ENCODE measurements at regions not wholly inside any gene's neighbourhood (a gene's known extent, or its start where the extent isn't known, plus 50 kb on each side); places are given as distances from the start of the nearest gene placed in this dataset.
"Not testable (repeated sequence)": the region's sequence is repeated elsewhere in the genome, so short reads cannot be mapped to it uniquely, and the experiment has no call there.

DNA sequence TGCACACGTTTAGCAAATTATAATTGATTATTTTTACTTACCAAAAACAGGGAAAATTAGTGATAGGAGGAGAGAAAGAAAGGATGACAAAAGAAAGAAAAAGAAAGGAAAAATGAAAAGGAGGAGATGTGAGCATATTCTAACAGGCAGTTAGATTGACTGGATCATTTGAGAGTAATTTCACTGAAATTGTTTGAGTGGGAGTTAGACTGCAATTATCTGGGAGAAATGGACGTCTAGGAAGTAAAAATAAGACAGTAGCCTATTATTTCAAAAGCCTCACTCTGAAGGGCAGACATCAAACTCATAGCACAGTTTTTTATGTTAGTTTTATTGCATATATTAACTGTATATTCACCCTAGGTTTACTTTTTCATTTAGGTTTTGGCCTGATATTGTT is 272.8 kb upstream of the POU1F1 start:
- intact Hi-C loops (cut with DNase I): no loop called here
- no peak for DNase-seq (ENCODE audit: low spot score)
- no peak for ATAC-seq

DNA sequence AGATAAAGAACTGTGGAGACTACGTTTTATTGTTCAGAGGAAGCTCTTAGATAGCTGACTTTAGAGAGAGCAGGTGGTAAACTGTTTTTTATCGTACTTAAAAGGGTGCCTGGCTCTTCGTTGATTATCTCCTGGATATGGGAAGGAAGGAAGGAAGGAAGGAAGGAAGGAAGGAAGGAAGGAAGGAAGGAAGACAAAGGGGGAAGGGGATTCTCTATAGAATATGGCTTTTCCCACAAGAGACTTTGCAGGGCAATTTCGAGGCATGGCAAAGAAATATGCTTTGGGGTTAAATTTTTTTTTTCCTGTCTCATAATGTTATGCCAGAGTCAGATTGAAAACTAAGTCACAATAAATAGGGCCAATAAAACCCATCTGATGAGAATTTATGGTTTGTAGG is 271.9 kb upstream of the POU1F1 start:
- ATAC-seq (no peak), DNase-seq (ENCODE audit: low spot score) (no peak)
- intact Hi-C loops (cut with DNase I): no loop called here

DNA sequence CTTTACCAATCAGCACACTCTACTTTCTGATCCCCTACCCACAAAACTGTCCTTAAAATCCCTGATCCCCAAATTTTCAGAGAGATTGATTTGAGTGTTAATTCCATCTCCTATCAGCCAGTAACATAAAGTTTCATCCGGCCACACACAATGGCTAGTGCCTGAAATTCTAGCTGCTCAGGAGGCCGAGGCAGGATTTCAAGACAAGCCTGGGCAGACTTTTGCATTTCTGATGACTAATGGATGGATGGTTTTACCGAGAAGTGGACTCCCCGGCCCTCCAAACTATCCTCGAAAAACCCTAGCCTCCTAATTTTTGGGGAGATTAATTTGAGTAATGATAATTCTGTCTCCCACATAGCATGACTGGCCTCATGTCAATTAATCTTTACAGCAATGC is 269.8 kb upstream of the POU1F1 start:
- intact Hi-C loops (cut with DNase I): no loop called here
- ATAC-seq: no peak
- no peak for DNase-seq (ENCODE audit: low spot score)

DNA sequence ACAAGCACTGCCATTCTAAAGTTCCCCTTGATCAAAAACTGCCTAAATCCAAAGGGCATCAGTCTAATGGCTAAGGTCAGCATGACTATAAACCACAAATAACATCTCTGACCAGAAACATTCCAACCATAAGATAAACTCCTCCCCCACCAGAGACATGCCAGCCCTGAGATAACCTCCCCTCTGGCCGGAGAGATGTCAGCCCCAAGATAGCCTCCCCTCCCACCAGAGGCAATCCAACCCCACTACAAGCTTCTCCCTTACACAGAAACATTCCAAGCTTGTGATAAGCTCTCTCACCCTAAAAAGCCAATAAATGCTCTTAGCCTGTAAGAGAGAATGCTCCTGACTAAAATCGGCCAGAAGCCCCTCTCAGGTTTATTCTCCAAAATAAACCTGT is 267.0 kb upstream of the POU1F1 start:
- DNase-seq (ENCODE audit: low spot score); ATAC-seq; intact Hi-C loops (cut with DNase I): not testable (repeated sequence)

DNA sequence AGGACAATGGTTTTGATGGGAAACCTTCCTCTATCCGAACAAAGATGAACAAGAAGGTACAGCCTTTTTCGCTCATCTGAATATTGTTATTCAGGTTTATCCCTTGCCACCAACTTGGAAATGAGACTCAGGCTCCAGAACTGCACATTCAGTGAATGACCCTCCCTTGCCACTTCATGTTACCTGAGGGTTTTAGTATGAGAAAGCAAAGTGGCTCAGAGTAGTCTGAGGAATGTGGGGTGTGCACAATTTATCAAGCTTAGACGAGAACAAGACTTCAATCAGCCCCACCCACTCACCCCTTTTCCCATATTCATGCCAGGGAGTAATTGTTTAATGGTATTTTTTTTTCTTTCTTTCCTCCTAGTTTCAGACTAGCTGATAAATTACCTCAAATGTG is 265.3 kb upstream of the POU1F1 start:
- intact Hi-C loops (cut with DNase I): no loop called here

DNA sequence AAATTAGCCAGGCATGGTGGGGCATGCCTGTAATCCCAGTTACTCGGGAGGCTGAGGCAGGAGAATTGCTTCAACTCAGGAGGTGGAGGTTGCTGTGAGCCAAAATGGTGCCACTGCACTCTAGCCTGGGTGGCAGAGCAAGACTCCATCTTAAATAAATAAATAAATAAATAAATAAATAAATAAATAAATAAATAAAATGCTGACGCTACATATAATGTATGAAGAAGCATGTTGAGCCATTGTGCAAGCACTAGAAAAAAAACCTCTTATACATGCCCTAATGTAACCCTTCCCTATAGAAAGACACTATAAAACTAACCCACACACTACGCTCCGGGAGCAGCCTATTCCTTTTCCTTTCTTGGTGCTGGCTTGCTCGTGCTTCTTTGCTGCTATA is 262.3 kb upstream of the POU1F1 start:
- ATAC-seq; intact Hi-C loops (cut with DNase I); DNase-seq (ENCODE audit: low spot score): not testable (repeated sequence)

More for the DNA sequence above, 265.3 kb upstream of the POU1F1 start:
- DNase-seq (ENCODE audit: low spot score): no peak
- no peak for ATAC-seq

DNA sequence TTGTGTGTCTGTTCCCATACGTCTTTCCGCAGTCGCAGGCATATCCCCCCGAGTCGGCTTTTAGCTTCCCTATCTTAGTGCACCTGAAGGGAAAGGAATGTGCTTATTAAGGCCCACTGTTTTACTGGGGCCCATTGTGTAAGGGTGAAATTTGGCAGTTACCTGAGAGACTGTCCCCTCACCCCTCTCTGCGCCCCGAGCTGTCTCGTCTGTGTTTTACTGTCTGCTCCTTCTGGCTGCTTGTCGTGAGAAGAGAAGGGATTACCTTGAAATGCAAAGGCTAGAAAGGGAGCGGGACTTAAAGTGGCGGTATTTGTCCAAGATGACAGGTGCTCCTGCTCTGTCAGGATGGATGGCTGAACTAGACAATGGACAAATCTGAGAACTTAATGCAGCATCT is 233.0 kb upstream of the POU1F1 start:
- DNase-seq (ENCODE audit: low spot score): no peak
- intact Hi-C loops (cut with DNase I): no loop called here
- ATAC-seq: no peak

DNA sequence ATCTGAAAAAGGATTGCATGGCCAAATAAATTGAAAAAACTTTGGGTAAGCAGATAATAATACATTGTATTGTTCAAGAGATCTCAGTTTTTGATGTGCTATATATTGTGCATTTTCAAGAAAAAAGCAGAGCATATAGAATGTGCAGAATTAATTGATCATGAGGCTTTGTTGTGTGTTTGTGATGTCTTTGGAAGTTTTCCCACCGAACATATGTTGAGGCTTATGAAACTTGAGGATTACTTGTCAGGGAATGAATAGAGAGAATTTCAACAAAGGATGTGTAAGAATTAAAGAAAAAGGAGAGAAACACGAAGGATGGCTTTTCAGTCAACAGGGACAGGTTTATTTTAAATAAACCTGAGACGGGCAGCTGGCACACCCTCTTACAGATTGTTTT is 232.5 kb upstream of the POU1F1 start:
- no peak for DNase-seq (ENCODE audit: low spot score)
- intact Hi-C loops (cut with DNase I): no loop called here
- ATAC-seq: no peak

DNA sequence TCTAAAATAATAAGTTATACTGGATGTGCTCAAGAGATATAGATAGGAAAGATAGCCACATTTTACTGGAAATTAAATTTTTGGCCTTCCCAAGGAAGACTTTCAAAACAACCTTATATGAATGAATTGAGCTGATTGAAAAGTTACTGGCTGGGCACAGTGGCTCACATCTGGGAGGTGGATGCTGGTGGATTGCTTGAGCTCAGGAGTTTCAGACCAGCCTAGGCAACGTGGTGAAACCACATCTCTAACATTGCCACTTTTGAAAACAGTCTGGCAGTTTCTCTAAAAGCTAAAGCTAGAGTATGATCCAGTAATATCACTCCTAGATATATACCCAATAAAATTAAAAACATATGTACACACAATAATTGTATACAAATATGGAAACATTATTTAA is 231.4 kb upstream of the POU1F1 start:
- intact Hi-C loops (cut with DNase I): no loop called here
- DNase-seq (ENCODE audit: low spot score): no peak
- no peak for ATAC-seq

DNA sequence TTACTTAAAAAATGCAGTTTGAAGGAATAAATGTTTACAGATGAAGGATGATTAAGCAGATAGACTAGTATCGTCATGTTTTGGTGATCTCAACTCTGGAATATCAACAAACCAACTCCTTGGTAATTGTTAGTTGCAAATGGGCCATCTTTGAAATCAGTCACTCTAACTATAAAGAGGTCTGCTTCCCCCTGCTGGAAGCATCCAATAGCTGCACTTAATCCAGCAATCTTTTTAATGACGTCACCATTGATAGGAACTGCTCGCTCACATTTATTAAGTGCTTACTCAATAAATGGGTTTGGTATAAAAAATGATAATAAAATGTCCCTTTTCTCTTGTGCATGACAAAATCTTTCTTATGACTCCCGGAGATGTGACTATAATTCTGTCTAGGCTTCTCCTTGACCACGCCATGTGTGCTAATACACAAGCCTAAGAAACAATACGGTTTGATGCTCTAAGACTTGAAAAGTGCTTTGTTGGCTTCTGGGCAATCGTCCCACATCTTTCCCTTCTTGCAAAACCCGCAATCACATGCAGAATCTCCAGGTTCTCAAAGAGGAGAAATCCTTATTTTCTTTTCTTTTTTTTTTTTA is 227.6 kb upstream of the POU1F1 start:
- DNase-seq (ENCODE audit: low spot score) (no peak), ATAC-seq (no peak)
- intact Hi-C loops (cut with DNase I): no loop called here

DNA sequence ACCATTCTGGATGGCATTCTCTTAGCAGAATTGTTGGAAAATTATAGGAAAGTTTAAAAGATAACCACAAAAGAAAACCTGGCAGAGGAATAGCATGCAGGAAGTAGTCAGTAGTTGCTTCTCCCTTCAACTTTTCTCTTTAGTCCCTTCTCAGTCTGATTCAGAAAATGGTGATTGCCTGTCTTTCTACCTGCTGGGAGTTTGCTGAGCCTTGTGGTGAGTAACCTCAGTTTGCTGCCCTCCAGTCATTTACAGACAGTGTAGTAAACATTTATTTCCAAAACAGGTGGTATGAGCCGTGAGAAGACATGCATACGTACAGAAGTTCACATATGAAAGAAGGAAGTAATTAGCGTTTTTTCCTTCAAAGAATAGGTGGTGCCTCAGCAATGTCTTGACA is 224.7 kb upstream of the POU1F1 start:
- DNase-seq (ENCODE audit: low spot score): no peak
- no peak for ATAC-seq
- intact Hi-C loops (cut with DNase I): no loop called here

DNA sequence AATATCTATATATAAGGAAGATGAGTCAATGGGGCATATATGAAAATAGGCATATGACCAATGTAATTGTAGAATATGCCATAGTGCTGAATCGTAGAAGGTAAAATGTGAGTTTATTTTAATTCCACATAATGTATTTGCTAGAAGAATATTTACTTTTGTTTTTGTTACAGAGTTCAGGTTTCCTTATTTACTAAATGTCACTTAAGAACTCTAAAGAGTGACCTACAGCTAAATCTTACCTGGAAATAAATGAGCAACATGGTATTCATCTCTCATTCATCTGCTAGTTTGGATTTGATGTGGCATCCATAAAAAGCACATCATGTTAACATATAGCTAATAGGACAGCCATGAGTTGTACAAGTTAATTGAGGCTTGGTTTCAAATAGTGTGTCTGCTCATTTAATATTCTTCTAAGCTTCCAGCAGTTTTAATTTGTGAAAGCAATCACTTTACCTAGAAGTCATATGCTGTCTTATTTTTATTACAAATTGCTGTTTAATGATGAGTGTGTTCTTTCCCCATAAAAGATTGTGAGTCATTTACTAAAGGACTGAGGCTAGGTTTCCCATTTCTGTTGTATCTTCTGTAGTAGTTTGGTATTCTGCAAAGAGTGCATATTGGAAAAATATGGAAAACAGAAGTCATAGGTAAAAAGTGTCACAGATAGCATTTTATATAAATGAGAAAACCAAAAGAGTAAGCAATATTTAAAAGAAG is 222.1 kb upstream of the POU1F1 start:
- no peak for ATAC-seq
- no peak for DNase-seq (ENCODE audit: low spot score)
- intact Hi-C loops (cut with DNase I): no loop called here

DNA sequence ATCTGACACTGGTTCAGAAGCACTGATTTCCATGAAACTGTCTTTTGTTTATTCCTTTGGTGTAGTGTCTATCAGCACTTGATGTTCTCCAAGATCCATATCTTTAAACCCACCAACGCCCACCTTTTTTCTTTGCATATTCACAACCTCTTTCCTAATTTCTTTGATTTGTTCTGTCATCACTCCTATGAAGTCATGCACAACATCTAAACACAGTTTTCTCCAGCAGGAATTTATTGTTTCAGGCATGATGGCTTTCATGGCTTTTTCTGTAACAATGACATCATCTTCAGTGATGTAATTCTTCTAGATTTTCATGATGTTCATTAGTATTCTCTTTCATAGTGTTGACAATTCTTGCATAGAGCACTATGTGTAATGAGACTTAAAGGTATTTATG is 219.6 kb upstream of the POU1F1 start:
- ATAC-seq (no peak), DNase-seq (ENCODE audit: low spot score) (no peak)
- intact Hi-C loops (cut with DNase I): no loop called here

DNA sequence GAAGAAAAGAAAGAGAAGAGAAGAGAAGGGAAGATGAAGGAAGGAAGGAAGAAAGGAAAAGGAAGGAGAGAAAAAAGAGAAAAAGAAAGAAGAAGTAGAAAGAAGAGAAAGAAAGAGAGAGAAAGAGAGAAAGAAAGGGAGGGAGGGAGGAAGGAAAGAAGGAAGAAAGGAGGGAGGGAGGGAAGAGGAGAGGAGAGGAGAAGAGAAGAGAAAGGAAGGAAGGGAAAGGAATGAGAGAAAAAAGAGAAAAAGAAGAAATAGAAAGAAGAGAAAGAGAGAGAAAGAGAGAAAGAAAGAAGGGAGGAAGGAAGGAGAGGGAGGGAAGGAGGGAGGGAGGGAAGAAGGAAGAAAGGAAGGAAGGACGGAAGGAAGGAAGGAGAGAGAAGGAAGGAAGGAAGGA is 217.9 kb upstream of the POU1F1 start:
- DNase-seq (ENCODE audit: low spot score) (no peak), ATAC-seq (no peak)
- intact Hi-C loops (cut with DNase I): no loop called here

DNA sequence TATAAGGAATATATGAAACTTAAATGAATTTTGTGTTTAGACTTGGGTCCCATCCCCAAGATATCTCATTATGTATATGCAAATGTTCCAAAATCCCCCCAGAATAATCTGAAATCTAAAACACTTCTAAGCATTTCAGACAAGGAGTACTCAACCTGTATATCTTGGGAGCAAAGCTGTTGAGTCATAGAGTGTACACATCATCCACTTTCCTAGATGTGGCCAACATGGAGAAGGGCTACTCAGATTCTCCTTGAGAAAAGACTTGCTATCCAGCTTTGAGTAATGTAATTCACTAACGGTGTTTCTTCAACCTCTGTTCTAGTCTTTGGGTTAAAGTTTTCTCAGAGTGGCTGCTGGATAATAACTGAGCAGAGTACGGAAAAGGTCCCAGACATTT is 215.5 kb upstream of the POU1F1 start:
- no peak for ATAC-seq
- intact Hi-C loops (cut with DNase I): no loop called here
- no peak for DNase-seq (ENCODE audit: low spot score)

DNA sequence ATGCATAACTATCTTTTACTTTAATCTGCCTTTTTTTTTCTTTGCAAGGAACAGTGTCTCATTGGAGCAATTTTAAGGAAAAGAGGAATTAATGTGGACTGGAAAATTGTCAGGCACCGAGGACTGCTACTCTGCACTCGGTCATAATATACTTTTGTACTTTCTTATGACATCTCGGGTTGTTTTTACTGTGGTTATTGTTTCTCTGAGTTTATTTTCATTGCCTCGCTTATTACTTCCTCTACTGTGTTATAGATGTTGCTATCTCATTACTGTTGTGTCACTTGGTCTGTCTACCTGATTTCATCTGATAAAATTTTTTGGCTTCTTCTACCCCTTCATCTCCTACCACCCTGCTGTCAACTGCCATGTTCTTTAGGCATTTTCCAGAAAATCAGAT is 213.5 kb upstream of the POU1F1 start:
- DNase-seq (ENCODE audit: low spot score) (no peak), ATAC-seq (no peak)
- intact Hi-C loops (cut with DNase I): no loop called here

DNA sequence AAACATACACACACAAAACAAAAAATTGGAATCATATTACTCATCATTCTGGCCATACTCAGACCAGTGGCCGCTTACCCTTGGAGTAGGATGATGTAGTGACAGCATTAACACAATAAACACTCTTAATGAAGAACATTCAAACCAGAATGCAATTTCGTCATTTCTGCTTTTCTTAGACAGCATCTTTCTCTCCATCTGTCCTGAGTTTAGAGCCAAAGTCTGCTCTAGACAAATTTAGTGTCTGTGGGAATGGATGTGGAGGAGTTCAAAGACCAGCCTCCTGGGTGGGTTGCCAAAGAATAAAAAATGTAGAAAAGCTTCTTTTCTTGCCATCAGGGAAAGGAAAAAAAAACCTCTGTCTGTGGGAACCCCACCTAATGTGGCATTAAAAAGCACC is 212.4 kb upstream of the POU1F1 start:
- DNase-seq (ENCODE audit: low spot score): no peak
- no peak for ATAC-seq
- intact Hi-C loops (cut with DNase I): no loop called here

DNA sequence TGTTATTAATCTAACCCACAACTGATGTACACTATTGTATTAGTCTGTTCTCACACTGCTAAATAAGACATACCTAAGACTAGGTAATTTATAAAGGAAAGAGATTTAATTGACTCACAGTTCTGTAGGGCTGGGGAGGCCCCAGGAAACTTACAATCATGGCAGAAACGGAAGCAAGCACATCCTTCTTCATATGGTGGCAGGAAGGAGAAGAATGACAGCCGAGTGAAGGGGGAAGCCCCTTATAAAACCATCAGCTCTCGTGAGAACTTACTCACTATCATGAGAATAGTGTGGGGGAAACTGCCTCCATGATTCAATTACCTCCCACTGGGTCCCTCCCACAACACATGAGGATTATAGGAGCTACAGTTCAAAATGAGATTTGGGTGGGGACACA is 210.3 kb upstream of the POU1F1 start:
- ATAC-seq; DNase-seq (ENCODE audit: low spot score); intact Hi-C loops (cut with DNase I): not testable (repeated sequence)

DNA sequence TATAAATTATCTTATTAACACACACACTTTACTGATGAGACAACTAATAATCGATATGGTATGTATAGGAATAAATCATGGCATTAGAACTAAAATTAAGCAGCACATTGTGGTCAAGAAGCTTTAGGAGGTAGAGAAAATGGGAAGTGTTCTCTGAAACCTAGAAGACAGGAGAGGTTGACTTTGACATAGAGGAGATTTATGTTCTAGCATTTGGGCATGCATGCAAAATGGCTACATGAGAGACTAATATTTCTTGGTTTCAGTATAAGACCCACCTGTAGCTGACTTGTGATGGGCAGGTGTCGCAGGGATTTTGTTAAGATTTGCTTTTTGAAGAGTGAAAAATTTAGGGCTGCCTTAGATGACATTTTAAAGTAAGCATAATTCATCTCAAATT is 209.7 kb upstream of the POU1F1 start:
- intact Hi-C loops (cut with DNase I): no loop called here
- no peak for ATAC-seq
- no peak for DNase-seq (ENCODE audit: low spot score)

DNA sequence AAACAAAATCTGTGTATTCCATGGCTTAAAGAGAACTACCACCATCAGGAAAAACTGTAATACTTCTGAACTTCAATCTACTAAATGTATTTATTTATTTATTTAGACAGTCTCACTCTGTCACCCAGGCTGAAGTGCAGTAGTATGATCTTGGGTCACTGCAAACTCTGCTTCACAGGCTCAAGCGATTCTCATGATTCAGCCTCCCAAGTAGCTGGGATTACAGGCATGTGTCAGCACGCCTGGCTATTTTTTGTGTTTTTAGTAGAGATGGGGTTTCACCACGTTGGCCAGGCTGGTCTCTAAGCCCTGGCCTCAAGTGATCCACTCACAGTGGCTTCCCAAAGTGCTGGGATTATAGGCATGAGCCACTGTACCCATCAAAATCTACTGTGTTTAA is 202.3 kb upstream of the POU1F1 start:
- intact Hi-C loops (cut with DNase I): no loop called here
- DNase-seq (ENCODE audit: low spot score) (no peak), ATAC-seq (no peak)

DNA sequence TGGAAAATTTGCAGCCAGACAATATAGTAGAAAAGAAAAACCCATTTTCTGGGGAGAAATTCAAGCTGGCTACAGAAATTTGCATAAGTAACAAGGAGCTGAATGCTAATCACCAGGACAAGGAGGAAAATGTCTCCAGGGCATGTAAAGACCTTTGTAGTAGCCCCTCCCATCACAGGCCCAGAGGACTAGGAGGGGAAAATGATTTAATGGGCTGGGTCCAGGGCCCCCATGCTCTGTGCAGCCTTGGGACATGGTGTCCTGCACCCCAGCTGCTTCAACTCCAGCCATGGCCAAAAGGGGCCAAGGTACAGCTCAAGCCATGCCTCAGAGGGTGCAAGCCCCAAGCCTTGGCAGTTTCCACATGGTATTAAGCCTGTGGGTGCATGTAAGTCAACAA is 197.6 kb upstream of the POU1F1 start:
- intact Hi-C loops (cut with DNase I): no loop called here
- ATAC-seq (no peak), DNase-seq (ENCODE audit: low spot score) (no peak)

Data from sciatic nerve (tissue), 2 donors.